ENCODE measurements at regions not wholly inside any gene's neighbourhood (a gene's known extent, or its start where the extent isn't known, plus 50 kb on each side); places are given as distances from the start of the nearest gene placed in this dataset.

GRCh38 chr12:131527092-131527491, 183.8 kb upstream of the SFSWAP start:
- H3K27me3 ChIP-seq: peaks cover 0 to 4% (median 0%) of the 10 kb centered on the region in 3 donors

GRCh38 chr12:131527736-131528135, 183.2 kb upstream of the SFSWAP start:
- ATAC-seq: no peak
- Histone ChIP-seq H3K36me3 (no peaks in the 10 kb centered on the region), H3K4me3 (no peak overlapping the region), H3K9me3 (no peaks in the 10 kb centered on the region), H3K4me1 (no peaks in the 10 kb centered on the region), H3K27me3 (peaks cover 0 to 4% (median 0%) of the 10 kb centered on the region in 3 donors), H3K27ac (no peak overlapping the region)
- TF ChIP-seq POLR2A (IDR thresholded peaks at IDR 0.05): no peak
- DNase-seq: no peak
- in situ Hi-C loops (cut with MboI; ENCODE audit: low sequenced_read_pairs in 4 of 4): no loop called here
- intact Hi-C loops (cut with DNase I; ENCODE audit: low total_unique reads): no loop called here

More at GRCh38 chr12:131527092-131527491, 183.8 kb upstream of the SFSWAP start:
- intact Hi-C loops (cut with DNase I; ENCODE audit: low total_unique reads): no loop called here
- Histone ChIP-seq H3K9me3 (no peaks in the 10 kb centered on the region), H3K4me3 (no peak overlapping the region), H3K4me1 (no peaks in the 10 kb centered on the region), H3K36me3 (no peaks in the 10 kb centered on the region), H3K27ac (no peak overlapping the region)
- DNase-seq: no peak
- ATAC-seq: no peak
- in situ Hi-C loops (cut with MboI; ENCODE audit: low sequenced_read_pairs in 4 of 4): no loop called here
- TF ChIP-seq CTCF (IDR thresholded peaks at IDR 0.05 in 4 of 5, conservative IDR thresholded peaks at IDR 0.05 in 1 of 5) (no peak), POLR2A (IDR thresholded peaks at IDR 0.05) (no peak)

- in situ Hi-C loops (cut with MboI; ENCODE audit: low sequenced_read_pairs in 4 of 4): no loop called here
- TF ChIP-seq CTCF (IDR thresholded peaks at IDR 0.05 in 4 of 5, conservative IDR thresholded peaks at IDR 0.05 in 1 of 5) (no peak), POLR2A (IDR thresholded peaks at IDR 0.05) (no peak)
- Histone ChIP-seq H3K4me1 (no peaks in the 10 kb centered on the region), H3K27me3 (peaks cover 0 to 4% (median 0%) of the 10 kb centered on the region in 3 donors), H3K27ac (no peak overlapping the region), H3K36me3 (no peaks in the 10 kb centered on the region), H3K4me3 (no peak overlapping the region), H3K9me3 (no peaks in the 10 kb centered on the region)
- intact Hi-C loops (cut with DNase I; ENCODE audit: low total_unique reads): no loop called here
- no peak for ATAC-seq
- no peak for DNase-seq
Observed at GRCh38 chr12:131528144-131528543, 182.7 kb upstream of the SFSWAP start.

- ATAC-seq: no peak
- in situ Hi-C loops (cut with MboI; ENCODE audit: low sequenced_read_pairs in 4 of 4): no loop called here
- Histone ChIP-seq H3K36me3 (no peaks in the 10 kb centered on the region), H3K4me1 (no peaks in the 10 kb centered on the region), H3K9me3 (no peaks in the 10 kb centered on the region), H3K4me3 (no peak overlapping the region), H3K27ac (no peak overlapping the region), H3K27me3 (peaks cover 0 to 4% (median 0%) of the 10 kb centered on the region in 3 donors)
- TF ChIP-seq POLR2A (IDR thresholded peaks at IDR 0.05) (no peak), CTCF (IDR thresholded peaks at IDR 0.05 in 4 of 5, conservative IDR thresholded peaks at IDR 0.05 in 1 of 5) (no peak)
- DNase-seq: no peak
- intact Hi-C loops (cut with DNase I; ENCODE audit: low total_unique reads): no loop called here
Observed at GRCh38 chr12:131528667-131529066, 182.2 kb upstream of the SFSWAP start.

- no peaks in the 10 kb centered on the region for H3K36me3 ChIP-seq
- in situ Hi-C loops (cut with MboI; ENCODE audit: low sequenced_read_pairs in 4 of 4) (no loop called here), intact Hi-C loops (cut with DNase I; ENCODE audit: low total_unique reads) (no loop called here)
- H3K4me1 ChIP-seq: no peaks in the 10 kb centered on the region
- TF ChIP-seq CTCF (IDR thresholded peaks at IDR 0.05 in 4 of 5, conservative IDR thresholded peaks at IDR 0.05 in 1 of 5) (no peak), POLR2A (IDR thresholded peaks at IDR 0.05) (no peak)
- H3K27me3 ChIP-seq: peaks cover 0 to 4% (median 0%) of the 10 kb centered on the region in 3 donors
- ATAC-seq (no peak), DNase-seq (no peak)
- no peak overlapping the region for H3K27ac ChIP-seq
- H3K9me3 ChIP-seq: no peaks in the 10 kb centered on the region
- no peak overlapping the region for H3K4me3 ChIP-seq
Observed at GRCh38 chr12:131529196-131530040, 181.5 kb upstream of the SFSWAP start.

All from gastrocnemius medialis (tissue), 4 donors.